ENCODE measurements at regions not wholly inside any gene's neighbourhood (a gene's known extent, or its start where the extent isn't known, plus 50 kb on each side); places are given as distances from the start of the nearest gene placed in this dataset.

GRCh38 chr3:66823009-66823397, 175.1 kb upstream of the KBTBD8 start:
- no peak overlapping the region for H3K4me3 ChIP-seq (ENCODE audit: low read length in 3 of 3)
- intact Hi-C loops (cut with DNase I) = no loop called here
- no peaks in the 10 kb centered on the region for H3K36me3 ChIP-seq (ENCODE audit: control insufficient read depth in 2 of 3, insufficient read depth in 3 of 3, low read length in 3 of 3)
- TF ChIP-seq CTCF (IDR thresholded peaks at IDR 0.05; ENCODE audit: borderline replicate concordance, extremely low read depth, insufficient read depth) = no peak
- no peak overlapping the region for H3K27ac ChIP-seq (ENCODE audit: low read depth in 2 of 2, low read length in 2 of 2)
- DNase-seq (no peak), FAIRE-seq (no peak)
- no peaks in the 10 kb centered on the region for H3K27me3 ChIP-seq (ENCODE audit: control insufficient read depth, insufficient read depth, low read length)
- H3K4me1 ChIP-seq (ENCODE audit: control insufficient read depth in 2 of 3, insufficient read depth in 2 of 3, low read depth in 1 of 3, low read length in 3 of 3) = peaks cover 0 to 2% (median 0%) of the 10 kb centered on the region in 3 donors
- no peaks in the 10 kb centered on the region for H3K9me3 ChIP-seq (ENCODE audit: control insufficient read depth in 2 of 3, insufficient read depth in 1 of 3, low read length in 3 of 3)
- no peak overlapping the region for H3K9ac ChIP-seq (ENCODE audit: low read length in 3 of 3)

GRCh38 chr3:66823532-66823931, 174.6 kb upstream of the KBTBD8 start:
- Histone ChIP-seq H3K9ac (ENCODE audit: low read length in 3 of 3) (no peak overlapping the region), H3K27ac (ENCODE audit: low read depth in 2 of 2, low read length in 2 of 2) (no peak overlapping the region), H3K4me3 (ENCODE audit: low read length in 3 of 3) (no peak overlapping the region), H3K4me1 (ENCODE audit: control insufficient read depth in 2 of 3, insufficient read depth in 2 of 3, low read depth in 1 of 3, low read length in 3 of 3) (peaks cover 0 to 2% (median 0%) of the 10 kb centered on the region in 3 donors), H3K36me3 (ENCODE audit: control insufficient read depth in 2 of 3, insufficient read depth in 3 of 3, low read length in 3 of 3) (no peaks in the 10 kb centered on the region), H3K9me3 (ENCODE audit: control insufficient read depth in 2 of 3, insufficient read depth in 1 of 3, low read length in 3 of 3) (no peaks in the 10 kb centered on the region), H3K27me3 (ENCODE audit: control insufficient read depth, insufficient read depth, low read length) (no peaks in the 10 kb centered on the region)
- DNase-seq (no peak), FAIRE-seq (no peak)
- intact Hi-C loops (cut with DNase I) = no loop called here
- no peak for TF ChIP-seq CTCF (IDR thresholded peaks at IDR 0.05; ENCODE audit: borderline replicate concordance, extremely low read depth, insufficient read depth)

GRCh38 chr3:66825375-66825774, 172.7 kb upstream of the KBTBD8 start:
- intact Hi-C loops (cut with DNase I) = loop anchor here (5.0 kb wide), 1 partner anchor 548 kb away; no protein-coding TSS in a partner anchor
- DNase-seq (no peak), FAIRE-seq (no peak)
- Histone ChIP-seq H3K27me3 (ENCODE audit: control insufficient read depth, insufficient read depth, low read length) (no peaks in the 10 kb centered on the region), H3K9me3 (ENCODE audit: control insufficient read depth in 2 of 3, insufficient read depth in 1 of 3, low read length in 3 of 3) (no peaks in the 10 kb centered on the region), H3K4me3 (ENCODE audit: low read length in 3 of 3) (no peak overlapping the region), H3K36me3 (ENCODE audit: control insufficient read depth in 2 of 3, insufficient read depth in 3 of 3, low read length in 3 of 3) (no peaks in the 10 kb centered on the region), H3K27ac (ENCODE audit: low read depth in 2 of 2, low read length in 2 of 2) (no peak overlapping the region), H3K9ac (ENCODE audit: low read length in 3 of 3) (no peak overlapping the region), H3K4me1 (ENCODE audit: control insufficient read depth in 2 of 3, insufficient read depth in 2 of 3, low read depth in 1 of 3, low read length in 3 of 3) (peaks cover 0 to 2% (median 0%) of the 10 kb centered on the region in 3 donors)
- TF ChIP-seq CTCF (IDR thresholded peaks at IDR 0.05; ENCODE audit: borderline replicate concordance, extremely low read depth, insufficient read depth) = no peak

- H3K9ac ChIP-seq (ENCODE audit: low read length in 3 of 3) = no peak overlapping the region
- no peak overlapping the region for H3K27ac ChIP-seq (ENCODE audit: low read depth in 2 of 2, low read length in 2 of 2)
- H3K27me3 ChIP-seq (ENCODE audit: control insufficient read depth, insufficient read depth, low read length) = no peaks in the 10 kb centered on the region
- intact Hi-C loops (cut with DNase I) = loop anchor here (5.0 kb wide), 1 partner anchor 550 kb away; no protein-coding TSS in a partner anchor
- H3K9me3 ChIP-seq (ENCODE audit: control insufficient read depth in 2 of 3, insufficient read depth in 1 of 3, low read length in 3 of 3) = no peaks in the 10 kb centered on the region
- no peak for FAIRE-seq
- H3K4me1 ChIP-seq (ENCODE audit: control insufficient read depth in 2 of 3, insufficient read depth in 2 of 3, low read depth in 1 of 3, low read length in 3 of 3) = no peaks in the 10 kb centered on the region
- no peak for TF ChIP-seq CTCF (IDR thresholded peaks at IDR 0.05; ENCODE audit: borderline replicate concordance, extremely low read depth, insufficient read depth)
- H3K4me3 ChIP-seq (ENCODE audit: low read length in 3 of 3) = no peak overlapping the region
- no peaks in the 10 kb centered on the region for H3K36me3 ChIP-seq (ENCODE audit: control insufficient read depth in 2 of 3, insufficient read depth in 3 of 3, low read length in 3 of 3)
- no peak for DNase-seq
These were observed 170.4 kb upstream of the KBTBD8 start for GRCh38 chr3:66827726-66828125.

Measured in kidney (tissue), 13 donors.